ENCODE measurements at regions not wholly inside any gene's neighbourhood (a gene's known extent, or its start where the extent isn't known, plus 50 kb on each side); places are given as distances from the start of the nearest gene placed in this dataset.

DNA sequence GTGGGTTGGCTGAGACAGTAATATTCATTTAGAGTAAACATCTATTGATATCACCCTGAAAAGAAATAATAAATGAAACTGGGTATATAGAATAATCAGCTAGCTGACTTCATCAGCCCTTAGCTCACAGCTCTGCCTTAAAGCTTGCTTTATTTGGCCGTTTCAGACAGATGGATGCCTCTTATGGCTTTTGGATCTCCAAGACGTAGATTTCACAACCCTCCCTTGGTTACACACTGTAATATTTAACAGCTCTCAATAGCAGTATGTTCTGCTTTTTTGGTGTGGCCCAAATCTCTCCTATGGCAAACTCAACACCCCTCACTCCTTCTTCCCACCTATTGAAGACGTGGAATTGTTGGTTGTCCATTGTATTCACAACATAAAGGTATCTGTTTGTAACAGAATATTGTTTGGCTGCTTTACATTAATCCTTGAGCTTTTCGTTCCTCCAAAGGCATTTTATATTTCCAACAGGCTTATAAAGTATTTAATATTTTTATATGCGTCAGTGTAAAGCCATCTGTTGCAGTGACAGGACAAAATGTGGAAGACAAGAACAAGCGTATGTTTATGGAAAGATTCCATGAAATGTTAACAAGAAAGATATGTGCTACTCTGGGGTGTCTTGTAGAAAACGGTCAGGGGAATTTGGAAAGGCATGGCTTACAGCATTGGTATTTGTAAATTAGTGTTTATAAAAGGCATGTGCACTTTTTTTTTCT is 837.0 kb upstream of the RBFOX1 start:
- Mint-ChIP-seq H3K4me1 (no peaks in the 10 kb centered on the region), H3K9me3 (no peaks in the 10 kb centered on the region), H3K27ac (ENCODE audit: low read depth) (no peak overlapping the region), H3K36me3 (ENCODE audit: insufficient read depth) (no peaks in the 10 kb centered on the region), H3K4me3 (no peak overlapping the region), H3K27me3 (no peaks in the 10 kb centered on the region)
- DNase-seq (ENCODE audit: low spot score in 2 of 2), result no peak
- no peak for ATAC-seq (replicated peaks; ENCODE audit: extremely low read depth, poor library complexity, severe bottlenecking)

- ATAC-seq (replicated peaks; ENCODE audit: extremely low read depth, poor library complexity, severe bottlenecking), result no peak
- Mint-ChIP-seq H3K27ac (ENCODE audit: low read depth) (no peak overlapping the region), H3K9me3 (no peaks in the 10 kb centered on the region), H3K4me3 (no peak overlapping the region), H3K27me3 (no peaks in the 10 kb centered on the region), H3K4me1 (no peaks in the 10 kb centered on the region), H3K36me3 (ENCODE audit: insufficient read depth) (no peaks in the 10 kb centered on the region)
- no peak for DNase-seq (ENCODE audit: low spot score in 2 of 2)
Observed at GRCh38 chr16:6494716-6495115, 837.9 kb upstream of the RBFOX1 start.

GRCh38 chr16:6493555-6493954 is 839.1 kb upstream of the RBFOX1 start:
- ATAC-seq (replicated peaks; ENCODE audit: extremely low read depth, poor library complexity, severe bottlenecking) (no peak), DNase-seq (ENCODE audit: low spot score in 2 of 2) (no peak)
- no peaks in the 10 kb centered on the region for H3K27me3 Mint-ChIP-seq
- no peaks in the 10 kb centered on the region for H3K9me3 Mint-ChIP-seq
- H3K27ac Mint-ChIP-seq (ENCODE audit: low read depth), result no peak overlapping the region
- no peaks in the 10 kb centered on the region for H3K36me3 Mint-ChIP-seq (ENCODE audit: insufficient read depth)
- no peak overlapping the region for H3K4me3 Mint-ChIP-seq
- H3K4me1 Mint-ChIP-seq, result no peaks in the 10 kb centered on the region

DNA sequence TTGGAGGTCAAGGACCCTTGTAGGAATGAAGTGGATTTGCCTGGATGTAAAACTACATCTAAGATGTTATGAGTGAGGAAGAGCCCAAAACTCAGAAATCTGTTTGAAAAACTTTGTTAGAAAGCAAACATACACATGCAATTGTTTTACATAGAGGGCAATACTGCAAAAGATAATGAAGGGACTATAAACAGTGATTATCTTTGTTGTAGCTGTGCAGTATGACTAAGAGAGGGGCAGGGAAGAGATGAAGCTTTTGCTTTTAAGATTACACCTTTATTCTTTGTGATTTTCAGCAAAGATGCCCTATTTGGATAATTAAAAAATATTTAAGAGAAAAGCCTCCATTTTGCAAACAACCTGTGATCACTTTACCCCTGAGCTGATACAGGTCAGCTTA is 839.9 kb upstream of the RBFOX1 start:
- DNase-seq (ENCODE audit: low spot score in 2 of 2) (no peak), ATAC-seq (replicated peaks; ENCODE audit: extremely low read depth, poor library complexity, severe bottlenecking) (no peak)
- Mint-ChIP-seq H3K4me1 (no peaks in the 10 kb centered on the region), H3K4me3 (no peak overlapping the region), H3K27ac (ENCODE audit: low read depth) (no peak overlapping the region), H3K9me3 (peaks cover 5% of the 10 kb centered on the region), H3K36me3 (ENCODE audit: insufficient read depth) (no peaks in the 10 kb centered on the region), H3K27me3 (no peaks in the 10 kb centered on the region)

DNA sequence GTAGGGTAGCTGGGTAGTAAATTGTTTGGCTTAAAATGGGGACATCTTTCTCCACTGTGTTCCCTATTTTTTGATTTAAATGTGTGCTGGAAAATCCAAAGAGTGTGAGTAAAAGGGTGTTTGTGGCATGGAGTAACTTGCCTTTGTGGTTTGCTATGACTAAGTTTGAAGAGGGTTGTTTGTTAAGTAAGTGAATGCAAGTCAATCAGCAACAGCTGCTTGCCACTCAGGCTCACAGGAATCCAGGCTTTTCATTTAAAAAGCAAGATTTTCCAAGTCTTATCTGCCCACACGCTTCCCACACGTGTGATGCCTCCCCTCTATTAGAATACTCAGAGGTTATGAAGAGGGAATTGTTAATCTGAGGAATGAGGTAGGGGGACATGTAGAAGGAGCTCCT is 847.7 kb upstream of the RBFOX1 start:
- peaks cover 10% of the 10 kb centered on the region for H3K9me3 Mint-ChIP-seq
- H3K36me3 Mint-ChIP-seq (ENCODE audit: insufficient read depth), result no peaks in the 10 kb centered on the region
- H3K4me1 Mint-ChIP-seq, result no peaks in the 10 kb centered on the region
- H3K27me3 Mint-ChIP-seq, result no peaks in the 10 kb centered on the region
- DNase-seq (ENCODE audit: low spot score in 2 of 2) (no peak), ATAC-seq (replicated peaks; ENCODE audit: extremely low read depth, poor library complexity, severe bottlenecking) (no peak)
- H3K4me3 Mint-ChIP-seq, result no peak overlapping the region
- H3K27ac Mint-ChIP-seq (ENCODE audit: low read depth), result no peak overlapping the region

- Mint-ChIP-seq H3K9me3 (peaks cover 10% of the 10 kb centered on the region), H3K4me3 (no peak overlapping the region), H3K27ac (ENCODE audit: low read depth) (no peak overlapping the region), H3K36me3 (ENCODE audit: insufficient read depth) (no peaks in the 10 kb centered on the region), H3K4me1 (no peaks in the 10 kb centered on the region), H3K27me3 (no peaks in the 10 kb centered on the region)
- no peak for ATAC-seq (replicated peaks; ENCODE audit: extremely low read depth, poor library complexity, severe bottlenecking)
- DNase-seq (ENCODE audit: low spot score in 2 of 2), result no peak
Observed at GRCh38 chr16:6484081-6484480, 848.6 kb upstream of the RBFOX1 start.

DNA sequence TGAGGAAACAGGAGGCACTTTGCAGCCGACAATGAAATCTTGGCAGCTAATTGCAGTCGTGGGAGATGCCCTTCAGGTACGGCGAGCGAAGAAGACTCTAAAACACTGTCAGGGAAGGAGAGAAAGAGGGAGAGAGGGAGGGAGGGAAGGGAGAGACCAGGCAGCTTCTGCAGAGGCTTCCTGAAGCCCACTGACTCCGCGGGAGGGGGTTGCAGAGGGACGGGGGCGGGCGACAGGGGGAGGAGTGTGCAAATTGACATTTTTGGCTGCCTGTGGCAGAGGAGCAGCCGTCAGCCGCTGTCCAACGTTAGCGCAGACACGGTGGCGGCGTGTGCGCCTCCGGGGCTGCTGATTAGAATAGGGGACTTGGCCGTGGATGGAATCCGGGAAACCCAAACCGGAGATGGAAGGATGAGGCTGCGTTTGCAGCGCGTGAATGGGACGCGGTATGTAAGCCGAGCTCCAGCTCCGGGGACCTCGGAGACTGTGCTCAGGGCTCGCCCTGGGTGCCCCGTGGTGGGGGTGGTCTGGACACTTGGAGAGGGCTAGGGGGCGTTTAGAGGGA is 849.1 kb upstream of the RBFOX1 start:
- ATAC-seq (replicated peaks; ENCODE audit: extremely low read depth, poor library complexity, severe bottlenecking), result no peak
- H3K27me3 Mint-ChIP-seq, result no peaks in the 10 kb centered on the region
- no peaks in the 10 kb centered on the region for H3K4me1 Mint-ChIP-seq
- peaks cover 10% of the 10 kb centered on the region for H3K9me3 Mint-ChIP-seq
- H3K4me3 Mint-ChIP-seq, result no peak overlapping the region
- no peak for DNase-seq (ENCODE audit: low spot score in 2 of 2)
- no peaks in the 10 kb centered on the region for H3K36me3 Mint-ChIP-seq (ENCODE audit: insufficient read depth)
- H3K27ac Mint-ChIP-seq (ENCODE audit: low read depth), result no peak overlapping the region

- H3K27me3 Mint-ChIP-seq, result no peaks in the 10 kb centered on the region
Observed at GRCh38 chr16:6482696-6483468, 849.8 kb upstream of the RBFOX1 start.

GRCh38 chr16:6481894-6482293 is 850.8 kb upstream of the RBFOX1 start:
- ATAC-seq (replicated peaks; ENCODE audit: extremely low read depth, poor library complexity, severe bottlenecking) (no peak), DNase-seq (ENCODE audit: low spot score in 2 of 2) (no peak)
- no peak overlapping the region for H3K4me3 Mint-ChIP-seq
- H3K27ac Mint-ChIP-seq (ENCODE audit: low read depth), result no peak overlapping the region
- peaks cover 5% of the 10 kb centered on the region for H3K9me3 Mint-ChIP-seq
- H3K36me3 Mint-ChIP-seq (ENCODE audit: insufficient read depth), result no peaks in the 10 kb centered on the region
- no peaks in the 10 kb centered on the region for H3K4me1 Mint-ChIP-seq
- H3K27me3 Mint-ChIP-seq, result no peaks in the 10 kb centered on the region

More at GRCh38 chr16:6482696-6483468, 849.8 kb upstream of the RBFOX1 start:
- Mint-ChIP-seq H3K36me3 (ENCODE audit: insufficient read depth) (no peaks in the 10 kb centered on the region), H3K9me3 (peaks cover 6% of the 10 kb centered on the region), H3K27ac (ENCODE audit: low read depth) (no peak overlapping the region), H3K4me1 (no peaks in the 10 kb centered on the region), H3K4me3 (no peak overlapping the region)
- ATAC-seq (replicated peaks; ENCODE audit: extremely low read depth, poor library complexity, severe bottlenecking), result no peak
- DNase-seq (ENCODE audit: low spot score in 2 of 2), result no peak

GRCh38 chr16:6453742-6454141 is 878.9 kb upstream of the RBFOX1 start:
- Mint-ChIP-seq H3K27ac (ENCODE audit: low read depth) (no peak overlapping the region), H3K9me3 (peaks cover 29% of the 10 kb centered on the region), H3K36me3 (ENCODE audit: insufficient read depth) (no peaks in the 10 kb centered on the region), H3K4me1 (no peaks in the 10 kb centered on the region), H3K27me3 (no peaks in the 10 kb centered on the region), H3K4me3 (no peak overlapping the region)
- no peak for DNase-seq (ENCODE audit: low spot score in 2 of 2)
- ATAC-seq (replicated peaks; ENCODE audit: extremely low read depth, poor library complexity, severe bottlenecking), result no peak

GRCh38 chr16:6447021-6447790 is 885.4 kb upstream of the RBFOX1 start:
- Mint-ChIP-seq H3K9me3 (peaks cover 22% of the 10 kb centered on the region), H3K36me3 (ENCODE audit: insufficient read depth) (no peaks in the 10 kb centered on the region), H3K4me3 (no peak overlapping the region), H3K4me1 (no peaks in the 10 kb centered on the region), H3K27ac (ENCODE audit: low read depth) (no peak overlapping the region), H3K27me3 (no peaks in the 10 kb centered on the region)
- ATAC-seq (replicated peaks; ENCODE audit: extremely low read depth, poor library complexity, severe bottlenecking) (no peak), DNase-seq (ENCODE audit: low spot score in 2 of 2) (no peak)

- Mint-ChIP-seq H3K4me1 (no peaks in the 10 kb centered on the region), H3K36me3 (ENCODE audit: insufficient read depth) (no peaks in the 10 kb centered on the region), H3K4me3 (no peak overlapping the region), H3K27ac (ENCODE audit: low read depth) (no peak overlapping the region), H3K27me3 (no peaks in the 10 kb centered on the region), H3K9me3 (peaks cover 15% of the 10 kb centered on the region)
- DNase-seq (ENCODE audit: low spot score in 2 of 2), result no peak
- no peak for ATAC-seq (replicated peaks; ENCODE audit: extremely low read depth, poor library complexity, severe bottlenecking)
Observed at GRCh38 chr16:6446370-6446769, 886.3 kb upstream of the RBFOX1 start.

Measured in central memory CD8-positive, alpha-beta T cell (primary cell).